ENCODE measurements at regions not wholly inside any gene's neighbourhood (a gene's known extent, or its start where the extent isn't known, plus 50 kb on each side); places are given as distances from the start of the nearest gene placed in this dataset.

GRCh38 chr2:10223471-10223870, 79.2 kb upstream of the HPCAL1 start:
- TF ChIP-seq CTCF (IDR thresholded peaks at IDR 0.05; ENCODE audit: low read depth, low read length): no peak
- TF ChIP-seq EZH2phosphoT487 (IDR thresholded peaks at IDR 0.05; ENCODE audit: low read depth): no peak

Measured in OCI-LY3 (cell line).